ENCODE measurements at regions not wholly inside any gene's neighbourhood (a gene's known extent, or its start where the extent isn't known, plus 50 kb on each side); places are given as distances from the start of the nearest gene placed in this dataset.
"Not testable (repeated sequence)": the region's sequence is repeated elsewhere in the genome, so short reads cannot be mapped to it uniquely, and the experiment has no call there.

GRCh38 chr7:49022448-49022847 is 98.1 kb downstream of the CDC14C start:
- Histone ChIP-seq H3K4me1 (no peaks in the 10 kb centered on the region), H3K27me3 (no peaks in the 10 kb centered on the region), H3K27ac (no peak overlapping the region), H3K4me3 (no peak overlapping the region), H3K36me3 (no peaks in the 10 kb centered on the region), H3K9me3 (no peaks in the 10 kb centered on the region)
- TF ChIP-seq CTCF (IDR thresholded peaks at IDR 0.05) (no peak), POLR2A (IDR thresholded peaks at IDR 0.05) (no peak), EP300 (IDR thresholded peaks at IDR 0.05) (no peak)
- DNase-seq (ENCODE audit: low spot score in 2 of 2) = no peak

- Histone ChIP-seq H3K9me3 (no peaks in the 10 kb centered on the region), H3K4me1 (no peaks in the 10 kb centered on the region), H3K36me3 (no peaks in the 10 kb centered on the region), H3K27ac (no peak overlapping the region), H3K27me3 (no peaks in the 10 kb centered on the region), H3K4me3 (no peak overlapping the region)
- 56 to 59% methylated on average over 9 of the region's 9 CpGs for WGBS, 2 donors
- DNase-seq (ENCODE audit: low spot score in 2 of 2) = no peak
- TF ChIP-seq CTCF (IDR thresholded peaks at IDR 0.05) = no peak
- TF ChIP-seq EP300 (IDR thresholded peaks at IDR 0.05) = no peak
- TF ChIP-seq POLR2A (IDR thresholded peaks at IDR 0.05) = no peak
Observed at GRCh38 chr7:49023345-49024328, 99.3 kb downstream of the CDC14C start.

GRCh38 chr7:49030221-49030620 is 105.9 kb downstream of the CDC14C start:
- Histone ChIP-seq H3K27me3 (no peaks in the 10 kb centered on the region), H3K4me1 (no peaks in the 10 kb centered on the region), H3K4me3 (no peak overlapping the region), H3K9me3 (no peaks in the 10 kb centered on the region), H3K27ac (no peak overlapping the region), H3K36me3 (no peaks in the 10 kb centered on the region)
- 65 to 82% methylated on average over 2 of the region's 2 CpGs for WGBS, 2 donors
- DNase-seq (ENCODE audit: low spot score in 2 of 2) = no peak
- TF ChIP-seq EP300 (IDR thresholded peaks at IDR 0.05) = no peak
- TF ChIP-seq POLR2A (IDR thresholded peaks at IDR 0.05) = no peak
- TF ChIP-seq CTCF (IDR thresholded peaks at IDR 0.05) = no peak

- not testable (repeated sequence) for H3K27ac ChIP-seq; H3K4me3 ChIP-seq; H3K9me3 ChIP-seq; H3K27me3 ChIP-seq; H3K36me3 ChIP-seq; H3K4me1 ChIP-seq; DNase-seq (ENCODE audit: low spot score in 2 of 2)
- WGBS, 2 donors = 89 to 92% methylated on average over 2 of the region's 2 CpGs
Observed at GRCh38 chr7:49033140-49033539, 108.8 kb downstream of the CDC14C start.

- DNase-seq (ENCODE audit: low spot score in 2 of 2) = no peak
- Histone ChIP-seq H3K27ac (no peak overlapping the region), H3K4me1 (no peaks in the 10 kb centered on the region), H3K4me3 (no peak overlapping the region), H3K27me3 (no peaks in the 10 kb centered on the region), H3K9me3 (no peaks in the 10 kb centered on the region), H3K36me3 (no peaks in the 10 kb centered on the region)
- 13 to 14% methylated on average over 2 of the region's 2 CpGs for WGBS, 2 donors
- no peak for TF ChIP-seq EP300 (IDR thresholded peaks at IDR 0.05)
- TF ChIP-seq POLR2A (IDR thresholded peaks at IDR 0.05) = no peak
- no peak for TF ChIP-seq CTCF (IDR thresholded peaks at IDR 0.05)
Observed at GRCh38 chr7:49037346-49038210, 113.2 kb downstream of the CDC14C start.
